ENCODE measurements at regions not wholly inside any gene's neighbourhood (a gene's known extent, or its start where the extent isn't known, plus 50 kb on each side); places are given as distances from the start of the nearest gene placed in this dataset.

- DNase-seq = no peak
- Histone ChIP-seq H3K9me3 (ENCODE audit: control insufficient read depth, low read depth, low read length) (no peaks in the 10 kb centered on the region), H3K4me1 (ENCODE audit: control insufficient read depth, insufficient read depth, low read length) (no peaks in the 10 kb centered on the region), H3K36me3 (ENCODE audit: control insufficient read depth, insufficient read depth, low read length) (no peaks in the 10 kb centered on the region), H3K27me3 (ENCODE audit: control insufficient read depth, insufficient read depth, low read length) (no peaks in the 10 kb centered on the region), H3K4me3 (ENCODE audit: low read length) (no peak overlapping the region), H3K27ac (ENCODE audit: low read length) (no peak overlapping the region)
- whole genome bisulfite sequencing (ENCODE audit: insufficient coverage, low lambda C conversion rate) = 83% methylated on average over 1 of the region's 1 CpG
Observed at GRCh38 chr4:179124957-179125356, 1682.7 kb upstream of the AGA start.

DNA sequence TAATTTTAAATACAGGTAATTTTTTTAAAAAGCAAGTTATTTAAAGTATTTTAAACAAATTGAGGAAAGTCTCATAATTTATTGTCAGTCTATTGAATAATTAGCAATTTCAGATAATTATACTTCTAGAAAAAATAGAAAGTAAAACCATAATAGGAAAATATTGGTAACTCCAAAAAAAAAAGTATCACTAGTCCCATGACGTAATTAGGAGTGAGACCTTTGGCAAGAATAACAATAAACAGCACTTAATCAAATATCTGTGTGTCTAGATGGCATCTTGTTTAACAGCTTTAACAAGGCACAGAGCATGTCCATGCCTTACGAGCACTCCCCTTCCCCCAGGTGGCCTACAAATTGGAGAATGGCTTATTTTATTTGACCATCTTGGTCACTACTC lies 1683.6 kb upstream of the AGA start:
- Histone ChIP-seq H3K36me3 (ENCODE audit: control insufficient read depth, insufficient read depth, low read length) (no peaks in the 10 kb centered on the region), H3K27me3 (ENCODE audit: control insufficient read depth, insufficient read depth, low read length) (no peaks in the 10 kb centered on the region), H3K4me1 (ENCODE audit: control insufficient read depth, insufficient read depth, low read length) (no peaks in the 10 kb centered on the region), H3K9me3 (ENCODE audit: control insufficient read depth, low read depth, low read length) (no peaks in the 10 kb centered on the region), H3K4me3 (ENCODE audit: low read length) (no peak overlapping the region), H3K27ac (ENCODE audit: low read length) (no peak overlapping the region)
- DNase-seq = no peak
- no CpG with 5 or more reads among the region's 2 CpGs for WGBS (ENCODE audit: insufficient coverage, low lambda C conversion rate)

GRCh38 chr4:179128299-179128698 lies 1686.1 kb upstream of the AGA start:
- DNase-seq = no peak
- WGBS (ENCODE audit: insufficient coverage, low lambda C conversion rate) = 30% methylated on average over 3 of the region's 4 CpGs

DNA sequence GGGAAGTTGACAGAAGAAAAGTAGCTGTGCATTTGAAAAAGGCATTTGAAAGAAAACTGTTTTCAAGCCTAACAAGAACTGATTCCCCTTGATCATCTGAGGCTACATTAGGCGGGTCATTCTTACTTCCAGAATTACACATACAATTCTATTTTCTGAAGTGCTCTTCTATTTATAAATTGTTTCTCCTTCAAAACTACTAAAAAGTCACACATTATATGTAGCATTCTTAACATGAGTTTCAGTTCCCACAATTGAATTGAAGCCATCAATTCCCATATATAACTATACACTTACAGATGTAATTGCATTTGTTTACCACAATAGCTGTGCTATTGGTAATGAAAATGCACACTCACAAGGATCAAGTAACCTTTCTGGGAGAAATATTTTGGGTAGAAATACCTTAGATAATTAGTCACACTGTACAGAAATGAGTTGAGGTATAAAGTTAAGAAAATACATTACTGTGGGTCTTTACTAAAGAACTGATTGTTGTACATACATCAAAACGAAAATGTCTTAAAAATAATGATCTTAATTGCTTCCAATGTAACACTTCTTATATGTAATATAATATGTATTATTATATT lies 1688.0 kb upstream of the AGA start:
- H3K9me3 ChIP-seq (ENCODE audit: control insufficient read depth, low read depth, low read length) = no peaks in the 10 kb centered on the region
- no peak overlapping the region for H3K27ac ChIP-seq (ENCODE audit: low read length)
- no peaks in the 10 kb centered on the region for H3K36me3 ChIP-seq (ENCODE audit: control insufficient read depth, insufficient read depth, low read length)
- H3K27me3 ChIP-seq (ENCODE audit: control insufficient read depth, insufficient read depth, low read length) = no peaks in the 10 kb centered on the region
- no peaks in the 10 kb centered on the region for H3K4me1 ChIP-seq (ENCODE audit: control insufficient read depth, insufficient read depth, low read length)
- H3K4me3 ChIP-seq (ENCODE audit: low read length) = no peak overlapping the region
- WGBS (ENCODE audit: insufficient coverage, low lambda C conversion rate) = 80% methylated on average over 1 of the region's 2 CpGs
- no peak for DNase-seq

More at GRCh38 chr4:179128299-179128698, 1686.1 kb upstream of the AGA start:
- no peak overlapping the region for H3K4me3 ChIP-seq (ENCODE audit: low read length)
- H3K27me3 ChIP-seq (ENCODE audit: control insufficient read depth, insufficient read depth, low read length) = no peaks in the 10 kb centered on the region
- H3K9me3 ChIP-seq (ENCODE audit: control insufficient read depth, low read depth, low read length) = no peaks in the 10 kb centered on the region
- H3K27ac ChIP-seq (ENCODE audit: low read length) = no peak overlapping the region
- no peaks in the 10 kb centered on the region for H3K4me1 ChIP-seq (ENCODE audit: control insufficient read depth, insufficient read depth, low read length)
- no peaks in the 10 kb centered on the region for H3K36me3 ChIP-seq (ENCODE audit: control insufficient read depth, insufficient read depth, low read length)

- Histone ChIP-seq H3K36me3 (ENCODE audit: control insufficient read depth, insufficient read depth, low read length) (no peaks in the 10 kb centered on the region), H3K27me3 (ENCODE audit: control insufficient read depth, insufficient read depth, low read length) (no peaks in the 10 kb centered on the region), H3K4me1 (ENCODE audit: control insufficient read depth, insufficient read depth, low read length) (no peaks in the 10 kb centered on the region), H3K27ac (ENCODE audit: low read length) (no peak overlapping the region), H3K4me3 (ENCODE audit: low read length) (no peak overlapping the region), H3K9me3 (ENCODE audit: control insufficient read depth, low read depth, low read length) (no peaks in the 10 kb centered on the region)
- DNase-seq = no peak
- WGBS (ENCODE audit: insufficient coverage, low lambda C conversion rate) = 100% methylated on average over 2 of the region's 4 CpGs
Observed at GRCh38 chr4:179145746-179146525, 1703.7 kb upstream of the AGA start.

DNA sequence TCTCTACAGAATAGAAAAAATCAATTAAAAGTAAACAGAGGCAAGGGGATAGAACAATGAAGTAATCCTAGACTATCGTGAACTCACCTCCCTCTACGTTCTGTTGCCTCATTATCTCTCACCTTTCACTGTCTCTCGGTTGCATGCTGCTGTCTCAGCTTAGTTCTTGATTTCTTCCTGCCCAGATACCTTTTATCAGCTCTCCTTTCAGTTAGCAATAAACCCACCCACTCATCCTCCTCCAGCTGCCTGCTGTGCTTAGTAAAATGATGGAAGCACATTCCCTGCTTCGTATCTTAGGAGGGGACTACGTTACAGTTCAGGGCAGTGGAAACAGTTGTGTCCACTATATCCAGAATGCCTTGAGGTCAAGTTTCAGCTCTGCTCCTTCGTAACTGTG lies 1709.5 kb upstream of the AGA start:
- no peaks in the 10 kb centered on the region for H3K9me3 ChIP-seq (ENCODE audit: control insufficient read depth, low read depth, low read length)
- H3K27ac ChIP-seq (ENCODE audit: low read length) = no peak overlapping the region
- H3K4me1 ChIP-seq (ENCODE audit: control insufficient read depth, insufficient read depth, low read length) = no peaks in the 10 kb centered on the region
- no peaks in the 10 kb centered on the region for H3K27me3 ChIP-seq (ENCODE audit: control insufficient read depth, insufficient read depth, low read length)
- no peak overlapping the region for H3K4me3 ChIP-seq (ENCODE audit: low read length)
- no peaks in the 10 kb centered on the region for H3K36me3 ChIP-seq (ENCODE audit: control insufficient read depth, insufficient read depth, low read length)
- DNase-seq = no peak
- WGBS (ENCODE audit: insufficient coverage, low lambda C conversion rate) = no CpG with 5 or more reads among the region's 6 CpGs

DNA sequence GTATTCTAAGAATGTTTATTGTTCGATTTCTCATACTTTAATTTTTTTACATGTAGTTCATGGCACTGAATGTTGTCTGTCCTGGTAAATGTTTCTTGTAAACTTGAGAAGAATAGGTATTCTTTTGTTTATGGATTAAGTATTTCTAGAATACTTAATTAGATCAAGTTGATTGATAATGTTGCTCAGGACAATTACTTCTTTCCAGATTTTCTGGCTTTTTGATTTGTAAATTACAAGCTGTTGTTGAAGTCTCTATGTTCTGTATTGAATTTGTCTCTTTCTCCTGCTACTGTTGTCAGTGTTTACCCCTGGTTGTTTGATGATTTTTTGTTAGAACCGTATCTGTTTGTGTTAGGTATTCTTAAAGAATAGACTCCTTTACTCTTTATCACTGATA lies 1720.9 kb upstream of the AGA start:
- Histone ChIP-seq H3K4me1 (ENCODE audit: control insufficient read depth, insufficient read depth, low read length) (no peaks in the 10 kb centered on the region), H3K9me3 (ENCODE audit: control insufficient read depth, low read depth, low read length) (no peaks in the 10 kb centered on the region), H3K27me3 (ENCODE audit: control insufficient read depth, insufficient read depth, low read length) (no peaks in the 10 kb centered on the region), H3K36me3 (ENCODE audit: control insufficient read depth, insufficient read depth, low read length) (no peaks in the 10 kb centered on the region), H3K27ac (ENCODE audit: low read length) (no peak overlapping the region), H3K4me3 (ENCODE audit: low read length) (no peak overlapping the region)
- WGBS (ENCODE audit: insufficient coverage, low lambda C conversion rate) = 83% methylated on average over 2 of the region's 2 CpGs
- no peak for DNase-seq

DNA sequence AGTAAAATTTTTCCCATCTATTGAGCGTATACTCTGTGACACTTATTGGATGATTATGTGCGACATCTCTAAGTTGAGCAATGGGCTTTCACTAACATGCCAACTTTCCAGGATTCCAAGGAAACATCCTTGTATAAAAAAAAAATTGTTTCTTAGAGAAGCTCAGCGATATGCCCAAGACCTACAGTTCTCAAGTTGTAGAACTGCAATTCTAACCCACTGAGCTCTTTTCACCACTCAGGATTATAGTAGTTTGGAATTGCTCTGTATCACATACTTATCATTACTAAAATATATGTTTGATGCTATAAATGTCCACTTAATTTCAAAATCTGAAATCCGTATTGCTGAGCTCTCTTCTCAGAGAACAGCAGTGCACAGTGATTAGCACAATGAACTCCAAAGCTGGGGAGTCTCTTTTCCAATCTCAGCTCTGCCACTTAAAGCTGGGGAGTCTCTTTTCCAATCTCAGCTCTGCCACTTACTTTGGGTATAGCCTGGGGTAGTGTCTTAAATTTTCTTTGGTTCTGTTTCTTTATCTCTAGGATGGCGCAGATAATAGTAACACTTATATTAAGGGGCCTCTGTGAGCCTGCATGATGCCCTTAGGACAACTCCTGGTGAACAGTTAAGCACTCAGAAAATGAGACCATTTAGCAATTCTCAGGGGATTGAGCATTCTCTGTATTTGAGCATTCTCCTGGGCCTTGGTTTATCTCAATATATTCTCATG lies 1722.2 kb upstream of the AGA start:
- WGBS (ENCODE audit: insufficient coverage, low lambda C conversion rate) = no CpG with 5 or more reads among the region's 5 CpGs

GRCh38 chr4:179165000-179165738 lies 1722.9 kb upstream of the AGA start:
- Histone ChIP-seq H3K4me1 (ENCODE audit: control insufficient read depth, insufficient read depth, low read length) (no peaks in the 10 kb centered on the region), H3K27ac (ENCODE audit: low read length) (no peak overlapping the region), H3K9me3 (ENCODE audit: control insufficient read depth, low read depth, low read length) (no peaks in the 10 kb centered on the region), H3K27me3 (ENCODE audit: control insufficient read depth, insufficient read depth, low read length) (no peaks in the 10 kb centered on the region), H3K4me3 (ENCODE audit: low read length) (no peak overlapping the region), H3K36me3 (ENCODE audit: control insufficient read depth, insufficient read depth, low read length) (no peaks in the 10 kb centered on the region)
- WGBS (ENCODE audit: insufficient coverage, low lambda C conversion rate) = no CpG with 5 or more reads among the region's 4 CpGs
- no peak for DNase-seq

More for the DNA sequence above, 1722.2 kb upstream of the AGA start:
- no peak for DNase-seq
- no peak overlapping the region for H3K27ac ChIP-seq (ENCODE audit: low read length)
- H3K27me3 ChIP-seq (ENCODE audit: control insufficient read depth, insufficient read depth, low read length) = no peaks in the 10 kb centered on the region
- no peaks in the 10 kb centered on the region for H3K4me1 ChIP-seq (ENCODE audit: control insufficient read depth, insufficient read depth, low read length)
- no peaks in the 10 kb centered on the region for H3K9me3 ChIP-seq (ENCODE audit: control insufficient read depth, low read depth, low read length)
- no peaks in the 10 kb centered on the region for H3K36me3 ChIP-seq (ENCODE audit: control insufficient read depth, insufficient read depth, low read length)
- no peak overlapping the region for H3K4me3 ChIP-seq (ENCODE audit: low read length)

DNA sequence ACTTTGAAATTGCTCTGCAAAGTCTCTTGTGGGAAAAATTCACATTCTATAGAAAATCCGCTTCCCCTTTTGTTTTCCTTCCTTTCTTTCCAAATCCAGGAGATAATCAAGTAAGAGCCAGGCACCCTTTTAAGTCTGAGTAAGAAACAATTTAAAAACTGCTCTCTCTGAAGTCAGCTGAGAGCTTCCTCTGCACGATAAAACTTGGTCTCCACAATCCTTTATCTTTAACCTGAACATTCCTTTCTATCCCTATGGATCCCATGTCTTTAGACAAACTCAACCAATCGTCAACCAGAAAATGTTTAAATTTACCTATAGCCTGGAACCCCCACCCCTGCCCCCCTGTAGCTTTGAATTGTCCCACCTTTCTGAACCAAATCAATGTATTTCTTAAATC lies 1723.6 kb upstream of the AGA start:
- no peaks in the 10 kb centered on the region for H3K27me3 ChIP-seq (ENCODE audit: control insufficient read depth, insufficient read depth, low read length)
- H3K27ac ChIP-seq (ENCODE audit: low read length) = no peak overlapping the region
- no peaks in the 10 kb centered on the region for H3K9me3 ChIP-seq (ENCODE audit: control insufficient read depth, low read depth, low read length)
- 40% methylated on average over 2 of the region's 3 CpGs for WGBS (ENCODE audit: insufficient coverage, low lambda C conversion rate)
- no peak overlapping the region for H3K4me3 ChIP-seq (ENCODE audit: low read length)
- H3K36me3 ChIP-seq (ENCODE audit: control insufficient read depth, insufficient read depth, low read length) = no peaks in the 10 kb centered on the region
- no peaks in the 10 kb centered on the region for H3K4me1 ChIP-seq (ENCODE audit: control insufficient read depth, insufficient read depth, low read length)
- DNase-seq = no peak
